ENCODE measurements at regions not wholly inside any gene's neighbourhood (a gene's known extent, or its start where the extent isn't known, plus 50 kb on each side); places are given as distances from the start of the nearest gene placed in this dataset.
"Not testable (repeated sequence)": the region's sequence is repeated elsewhere in the genome, so short reads cannot be mapped to it uniquely, and the experiment has no call there.

DNA sequence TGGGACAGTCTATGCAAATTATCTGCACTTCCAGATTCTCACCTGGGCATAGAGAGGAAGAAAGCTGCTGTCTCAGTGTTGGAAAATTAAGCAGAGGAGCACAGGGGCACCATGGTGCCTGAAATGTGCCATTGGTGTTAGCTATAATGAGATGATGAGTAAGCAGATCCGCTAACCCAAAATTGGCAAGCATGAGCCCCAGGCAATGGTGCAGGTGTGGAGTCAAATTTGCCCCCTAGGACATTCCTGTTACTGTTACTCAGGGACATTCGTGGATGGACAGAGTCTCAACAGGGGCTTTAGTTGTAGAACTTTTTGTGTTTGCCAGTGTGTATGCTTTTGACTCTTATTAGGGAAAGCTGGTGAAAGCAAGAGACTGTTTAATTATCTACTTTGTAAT is 385.2 kb upstream of the KLF6 start:
- H3K4me1 ChIP-seq (ENCODE audit: control insufficient read depth, insufficient read depth, low read length) = no peaks in the 10 kb centered on the region
- no peaks in the 10 kb centered on the region for H3K27me3 ChIP-seq (ENCODE audit: control insufficient read depth, insufficient read depth, low read length)
- no peak overlapping the region for H3K4me3 ChIP-seq (ENCODE audit: low read length)
- H3K9ac ChIP-seq (ENCODE audit: low read length) = no peak overlapping the region
- no peaks in the 10 kb centered on the region for H3K36me3 ChIP-seq (ENCODE audit: control insufficient read depth, insufficient read depth, low read length)
- no peaks in the 10 kb centered on the region for H3K9me3 ChIP-seq (ENCODE audit: control insufficient read depth, low read length)

- Histone ChIP-seq H3K4me3 (ENCODE audit: low read length) (no peak overlapping the region), H3K9ac (ENCODE audit: low read length) (no peak overlapping the region), H3K9me3 (ENCODE audit: control insufficient read depth, low read length) (no peaks in the 10 kb centered on the region)
These were observed 384.4 kb upstream of the KLF6 start for GRCh38 chr10:4169448-4169847.

DNA sequence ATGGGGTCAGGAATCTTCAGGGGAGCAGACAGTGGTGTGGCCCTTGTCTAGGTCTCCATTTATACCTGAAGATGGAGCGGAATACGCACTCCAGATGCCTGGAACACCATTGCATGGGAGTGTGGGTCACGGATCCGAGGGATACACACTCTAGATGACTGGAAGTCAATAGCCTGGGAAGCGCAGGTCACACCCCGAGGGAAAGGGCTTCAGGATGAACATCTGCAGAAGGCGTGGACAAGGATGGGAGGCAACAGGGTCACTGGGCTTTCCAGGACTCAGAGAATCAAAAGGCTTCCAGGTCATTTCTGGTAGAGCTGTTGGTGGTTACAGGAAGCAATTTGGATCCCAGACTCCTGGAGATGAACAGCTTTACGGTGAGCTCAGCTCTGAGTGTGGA is 382.2 kb upstream of the KLF6 start:
- Histone ChIP-seq H3K27me3 (ENCODE audit: control insufficient read depth, insufficient read depth, low read length) (no peaks in the 10 kb centered on the region), H3K36me3 (ENCODE audit: control insufficient read depth, insufficient read depth, low read length) (no peaks in the 10 kb centered on the region), H3K9me3 (ENCODE audit: control insufficient read depth, low read length) (no peaks in the 10 kb centered on the region), H3K4me1 (ENCODE audit: control insufficient read depth, insufficient read depth, low read length) (no peaks in the 10 kb centered on the region), H3K9ac (ENCODE audit: low read length) (no peak overlapping the region), H3K4me3 (ENCODE audit: low read length) (no peak overlapping the region)

More at GRCh38 chr10:4169448-4169847, 384.4 kb upstream of the KLF6 start:
- Histone ChIP-seq H3K27me3 (ENCODE audit: control insufficient read depth, insufficient read depth, low read length) (no peaks in the 10 kb centered on the region), H3K4me1 (ENCODE audit: control insufficient read depth, insufficient read depth, low read length) (no peaks in the 10 kb centered on the region), H3K36me3 (ENCODE audit: control insufficient read depth, insufficient read depth, low read length) (no peaks in the 10 kb centered on the region)

- H3K36me3 ChIP-seq (ENCODE audit: control insufficient read depth, insufficient read depth, low read length) = no peaks in the 10 kb centered on the region
- H3K9ac ChIP-seq (ENCODE audit: low read length) = no peak overlapping the region
- no peaks in the 10 kb centered on the region for H3K9me3 ChIP-seq (ENCODE audit: control insufficient read depth, low read length)
- H3K4me3 ChIP-seq (ENCODE audit: low read length) = no peak overlapping the region
- no peaks in the 10 kb centered on the region for H3K4me1 ChIP-seq (ENCODE audit: control insufficient read depth, insufficient read depth, low read length)
- H3K27me3 ChIP-seq (ENCODE audit: control insufficient read depth, insufficient read depth, low read length) = no peaks in the 10 kb centered on the region
These were observed 377.7 kb upstream of the KLF6 start for GRCh38 chr10:4162571-4163286.

- no peaks in the 10 kb centered on the region for H3K9me3 ChIP-seq (ENCODE audit: control insufficient read depth, low read length)
- no peaks in the 10 kb centered on the region for H3K27me3 ChIP-seq (ENCODE audit: control insufficient read depth, insufficient read depth, low read length)
- H3K9ac ChIP-seq (ENCODE audit: low read length) = no peak overlapping the region
- no peaks in the 10 kb centered on the region for H3K4me1 ChIP-seq (ENCODE audit: control insufficient read depth, insufficient read depth, low read length)
- H3K4me3 ChIP-seq (ENCODE audit: low read length) = no peak overlapping the region
- no peaks in the 10 kb centered on the region for H3K36me3 ChIP-seq (ENCODE audit: control insufficient read depth, insufficient read depth, low read length)
These were observed 374.2 kb upstream of the KLF6 start for GRCh38 chr10:4159173-4159572.

DNA sequence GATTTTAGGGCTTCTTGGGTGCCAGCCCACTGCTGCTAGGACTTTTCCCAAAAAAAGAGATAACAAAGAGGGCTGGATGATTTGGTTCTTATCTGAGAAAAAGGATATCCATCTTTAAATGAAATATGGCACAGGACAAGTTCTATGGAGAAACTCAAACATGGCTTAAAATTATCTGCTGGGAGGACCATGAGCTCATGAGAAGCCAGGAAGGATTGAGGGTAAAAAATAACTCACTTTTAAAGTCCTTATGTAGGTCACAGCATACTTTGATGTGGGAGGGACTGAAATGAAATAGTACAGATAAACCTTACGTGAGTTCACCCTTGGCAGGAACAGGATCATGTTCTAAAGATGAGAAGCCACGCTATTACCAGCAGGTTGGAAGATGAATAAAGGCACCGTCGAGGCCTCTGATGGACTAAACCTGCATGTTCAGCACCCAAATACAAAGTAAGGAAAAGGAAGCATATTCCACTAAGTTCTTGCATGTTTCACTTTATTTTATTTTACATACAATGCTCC is 369.2 kb upstream of the KLF6 start:
- H3K4me3 ChIP-seq (ENCODE audit: low read length) = no peak overlapping the region
- no peak overlapping the region for H3K9ac ChIP-seq (ENCODE audit: low read length)
- no peaks in the 10 kb centered on the region for H3K36me3 ChIP-seq (ENCODE audit: control insufficient read depth, insufficient read depth, low read length)
- H3K27me3 ChIP-seq (ENCODE audit: control insufficient read depth, insufficient read depth, low read length) = no peaks in the 10 kb centered on the region
- H3K4me1 ChIP-seq (ENCODE audit: control insufficient read depth, insufficient read depth, low read length) = no peaks in the 10 kb centered on the region
- no peaks in the 10 kb centered on the region for H3K9me3 ChIP-seq (ENCODE audit: control insufficient read depth, low read length)

DNA sequence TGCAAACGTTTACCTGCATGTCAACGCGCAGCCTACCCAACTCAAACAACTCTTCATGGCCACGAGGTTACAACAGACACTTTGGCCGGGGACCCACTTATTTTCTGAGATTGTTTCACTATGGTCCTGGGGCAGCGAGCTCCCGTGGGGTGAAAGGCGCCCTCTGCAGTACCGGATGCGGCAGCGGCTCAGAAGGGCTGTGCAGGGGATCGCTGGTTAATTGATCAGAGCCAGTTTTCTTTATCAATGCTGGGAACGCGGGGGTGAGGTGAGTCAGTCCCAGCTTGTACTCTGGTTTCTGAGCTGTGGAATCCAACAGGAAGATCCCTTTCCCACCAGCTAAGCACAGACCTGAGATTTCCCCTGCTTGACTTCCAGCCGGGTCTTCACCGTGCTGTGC is 366.5 kb upstream of the KLF6 start:
- Histone ChIP-seq H3K9me3 (ENCODE audit: control insufficient read depth, low read length) (no peaks in the 10 kb centered on the region), H3K4me3 (ENCODE audit: low read length) (no peak overlapping the region), H3K27me3 (ENCODE audit: control insufficient read depth, insufficient read depth, low read length) (no peaks in the 10 kb centered on the region), H3K4me1 (ENCODE audit: control insufficient read depth, insufficient read depth, low read length) (no peaks in the 10 kb centered on the region), H3K36me3 (ENCODE audit: control insufficient read depth, insufficient read depth, low read length) (no peaks in the 10 kb centered on the region), H3K9ac (ENCODE audit: low read length) (no peak overlapping the region)

DNA sequence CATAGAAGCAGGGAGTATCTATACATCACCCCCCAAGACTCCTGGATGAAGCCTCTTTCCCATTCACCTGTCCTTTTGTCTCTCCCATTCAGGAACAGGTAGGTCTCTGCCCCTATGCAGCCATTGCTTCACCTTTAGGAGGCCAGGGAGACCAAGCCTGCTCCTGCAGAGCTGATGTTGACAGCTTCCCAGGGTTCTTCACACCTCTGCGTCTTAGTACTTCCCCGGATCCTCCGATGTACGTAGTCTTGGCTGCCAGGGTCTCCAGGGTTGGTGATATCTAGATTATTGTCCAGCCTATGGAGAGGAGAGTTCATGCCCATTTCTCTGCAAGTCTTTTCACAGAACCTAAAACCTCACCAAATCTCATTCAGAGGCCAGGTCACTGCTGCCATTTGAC is 365.7 kb upstream of the KLF6 start:
- Histone ChIP-seq H3K9me3 (ENCODE audit: control insufficient read depth, low read length) (no peaks in the 10 kb centered on the region), H3K9ac (ENCODE audit: low read length) (no peak overlapping the region), H3K4me1 (ENCODE audit: control insufficient read depth, insufficient read depth, low read length) (no peaks in the 10 kb centered on the region), H3K36me3 (ENCODE audit: control insufficient read depth, insufficient read depth, low read length) (no peaks in the 10 kb centered on the region), H3K4me3 (ENCODE audit: low read length) (no peak overlapping the region), H3K27me3 (ENCODE audit: control insufficient read depth, insufficient read depth, low read length) (no peaks in the 10 kb centered on the region)

DNA sequence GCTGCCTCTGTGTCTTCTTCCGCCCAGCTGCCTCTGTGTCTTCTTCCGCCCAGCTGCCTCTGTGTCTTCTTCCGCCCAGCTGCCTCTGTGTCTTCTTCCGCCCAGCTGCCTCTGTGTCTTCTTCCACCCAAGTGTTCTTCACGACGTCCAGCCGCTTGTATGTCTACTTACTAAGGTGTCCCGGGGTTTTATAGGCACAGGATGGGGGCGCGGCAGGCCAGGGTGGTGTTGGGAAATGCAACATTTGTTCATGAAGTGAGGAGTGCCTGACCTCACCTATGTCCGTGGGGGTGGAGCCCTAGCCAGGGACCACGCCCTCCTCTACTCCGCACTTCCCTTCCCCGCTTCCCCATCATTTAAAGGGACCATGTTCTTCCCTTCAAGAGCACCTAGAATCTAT is 364.5 kb upstream of the KLF6 start:
- H3K4me3 ChIP-seq (ENCODE audit: low read length); H3K4me1 ChIP-seq (ENCODE audit: control insufficient read depth, insufficient read depth, low read length); H3K9me3 ChIP-seq (ENCODE audit: control insufficient read depth, low read length); H3K27me3 ChIP-seq (ENCODE audit: control insufficient read depth, insufficient read depth, low read length); H3K36me3 ChIP-seq (ENCODE audit: control insufficient read depth, insufficient read depth, low read length); H3K9ac ChIP-seq (ENCODE audit: low read length): not testable (repeated sequence)

DNA sequence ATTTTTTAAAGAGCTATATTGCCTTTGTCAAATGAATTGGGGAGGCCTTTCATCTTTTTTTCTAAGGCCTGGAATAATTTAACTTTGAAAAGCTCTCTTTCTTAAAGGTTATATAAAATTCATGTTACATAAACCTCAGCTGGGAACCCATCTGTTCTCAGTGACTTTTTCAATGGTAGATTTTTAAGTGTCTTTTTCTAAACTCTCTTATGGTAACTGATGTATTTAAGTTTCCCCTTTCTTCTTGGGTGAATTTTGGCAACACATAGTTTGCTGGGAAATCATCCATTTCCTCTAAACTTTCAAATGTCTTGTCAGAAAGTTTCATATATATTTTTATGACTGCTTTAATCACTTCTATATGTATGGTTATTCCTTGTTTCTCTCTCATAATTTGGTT is 362.2 kb upstream of the KLF6 start:
- H3K4me1 ChIP-seq (ENCODE audit: control insufficient read depth, insufficient read depth, low read length) = no peaks in the 10 kb centered on the region
- H3K27me3 ChIP-seq (ENCODE audit: control insufficient read depth, insufficient read depth, low read length) = no peaks in the 10 kb centered on the region
- no peaks in the 10 kb centered on the region for H3K9me3 ChIP-seq (ENCODE audit: control insufficient read depth, low read length)
- H3K4me3 ChIP-seq (ENCODE audit: low read length) = no peak overlapping the region
- no peaks in the 10 kb centered on the region for H3K36me3 ChIP-seq (ENCODE audit: control insufficient read depth, insufficient read depth, low read length)
- H3K9ac ChIP-seq (ENCODE audit: low read length) = no peak overlapping the region

DNA sequence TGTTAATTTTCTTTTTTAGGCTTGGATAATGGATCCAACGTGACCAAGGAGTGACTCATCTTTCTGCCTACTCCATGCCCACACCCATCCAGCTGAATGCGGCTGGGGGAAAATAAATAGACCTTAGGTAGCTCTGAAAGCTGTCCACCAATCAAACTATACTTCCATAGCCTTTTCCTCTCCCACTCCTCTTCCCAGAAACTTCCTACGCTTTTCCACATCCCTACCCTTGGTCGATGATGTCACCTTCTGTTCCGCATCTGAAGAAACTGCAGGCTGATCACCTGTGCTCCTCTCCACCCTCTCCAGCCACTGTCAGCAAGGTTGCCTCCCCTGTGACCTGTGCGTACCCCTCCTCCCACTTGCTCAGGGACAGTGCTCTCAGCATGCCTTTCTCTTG is 359.8 kb upstream of the KLF6 start:
- Histone ChIP-seq H3K4me3 (ENCODE audit: low read length) (no peak overlapping the region), H3K4me1 (ENCODE audit: control insufficient read depth, insufficient read depth, low read length) (no peaks in the 10 kb centered on the region), H3K27me3 (ENCODE audit: control insufficient read depth, insufficient read depth, low read length) (no peaks in the 10 kb centered on the region), H3K9ac (ENCODE audit: low read length) (no peak overlapping the region), H3K36me3 (ENCODE audit: control insufficient read depth, insufficient read depth, low read length) (no peaks in the 10 kb centered on the region), H3K9me3 (ENCODE audit: control insufficient read depth, low read length) (no peaks in the 10 kb centered on the region)

GRCh38 chr10:4141471-4141870 is 356.5 kb upstream of the KLF6 start:
- H3K9ac ChIP-seq (ENCODE audit: low read length) = no peak overlapping the region
- no peaks in the 10 kb centered on the region for H3K9me3 ChIP-seq (ENCODE audit: control insufficient read depth, low read length)
- H3K36me3 ChIP-seq (ENCODE audit: control insufficient read depth, insufficient read depth, low read length) = no peaks in the 10 kb centered on the region
- H3K27me3 ChIP-seq (ENCODE audit: control insufficient read depth, insufficient read depth, low read length) = no peaks in the 10 kb centered on the region
- no peak overlapping the region for H3K4me3 ChIP-seq (ENCODE audit: low read length)
- H3K4me1 ChIP-seq (ENCODE audit: control insufficient read depth, insufficient read depth, low read length) = no peaks in the 10 kb centered on the region
